ENCODE measurements at regions not wholly inside any gene's neighbourhood (a gene's known extent, or its start where the extent isn't known, plus 50 kb on each side); places are given as distances from the start of the nearest gene placed in this dataset.

DNA sequence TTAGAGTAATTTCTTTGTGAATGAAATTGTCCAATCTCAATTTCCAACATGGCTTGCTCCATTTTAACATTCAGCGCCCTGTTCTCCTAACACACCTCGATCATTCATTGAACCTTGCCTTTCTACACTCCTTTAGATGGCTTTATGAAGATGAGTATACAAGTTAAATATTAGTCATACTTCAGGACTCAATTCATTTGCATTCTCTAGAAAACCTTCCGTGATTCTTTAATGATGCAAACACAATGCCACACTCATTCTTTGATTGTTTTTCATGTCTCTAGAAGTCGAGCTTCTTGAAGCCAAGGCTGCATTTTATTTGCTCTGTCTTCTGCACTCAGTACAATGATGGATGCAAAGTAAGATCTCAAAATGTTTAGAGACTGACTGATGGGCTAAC, 641.2 kb downstream of the DOK5 start:
- no peak for TF ChIP-seq GLIS3 (CRISPR knock-in tag; IDR thresholded peaks at IDR 0.05)
- TF ChIP-seq TOX (CRISPR knock-in tag; IDR thresholded peaks at IDR 0.05; ENCODE audit: borderline replicate concordance): no peak
- TF ChIP-seq ESRRG (CRISPR knock-in tag; IDR thresholded peaks at IDR 0.05): no peak
- TF ChIP-seq, protein P1, sequence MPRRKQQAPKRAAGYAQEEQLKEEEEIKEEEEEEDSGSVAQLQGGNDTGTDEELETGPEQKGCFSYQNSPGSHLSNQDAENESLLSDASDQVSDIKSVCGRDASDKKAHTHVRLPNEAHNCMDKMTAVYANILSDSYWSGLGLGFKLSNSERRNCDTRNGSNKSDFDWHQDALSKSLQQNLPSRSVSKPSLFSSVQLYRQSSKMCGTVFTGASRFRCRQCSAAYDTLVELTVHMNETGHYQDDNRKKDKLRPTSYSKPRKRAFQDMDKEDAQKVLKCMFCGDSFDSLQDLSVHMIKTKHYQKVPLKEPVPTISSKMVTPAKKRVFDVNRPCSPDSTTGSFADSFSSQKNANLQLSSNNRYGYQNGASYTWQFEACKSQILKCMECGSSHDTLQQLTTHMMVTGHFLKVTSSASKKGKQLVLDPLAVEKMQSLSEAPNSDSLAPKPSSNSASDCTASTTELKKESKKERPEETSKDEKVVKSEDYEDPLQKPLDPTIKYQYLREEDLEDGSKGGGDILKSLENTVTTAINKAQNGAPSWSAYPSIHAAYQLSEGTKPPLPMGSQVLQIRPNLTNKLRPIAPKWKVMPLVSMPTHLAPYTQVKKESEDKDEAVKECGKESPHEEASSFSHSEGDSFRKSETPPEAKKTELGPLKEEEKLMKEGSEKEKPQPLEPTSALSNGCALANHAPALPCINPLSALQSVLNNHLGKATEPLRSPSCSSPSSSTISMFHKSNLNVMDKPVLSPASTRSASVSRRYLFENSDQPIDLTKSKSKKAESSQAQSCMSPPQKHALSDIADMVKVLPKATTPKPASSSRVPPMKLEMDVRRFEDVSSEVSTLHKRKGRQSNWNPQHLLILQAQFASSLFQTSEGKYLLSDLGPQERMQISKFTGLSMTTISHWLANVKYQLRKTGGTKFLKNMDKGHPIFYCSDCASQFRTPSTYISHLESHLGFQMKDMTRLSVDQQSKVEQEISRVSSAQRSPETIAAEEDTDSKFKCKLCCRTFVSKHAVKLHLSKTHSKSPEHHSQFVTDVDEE (CRISPR knock-in tag; IDR thresholded peaks at IDR 0.05): no peak
- no peak for TF ChIP-seq ZFP30 (CRISPR knock-in tag; IDR thresholded peaks at IDR 0.05)

All from SK-N-SH treated with all-trans-retinoic acid at 6 μM for 48 hours (cell line).